Hepatocyte (in vitro differentiated cells): ENCODE measurements at regions not wholly inside any gene's neighbourhood (a gene's known extent, or its start where the extent isn't known, plus 50 kb on each side); places are given as distances from the start of the nearest gene placed in this dataset.

Experiments used
- DNase-seq: peaks from one replicate; pipeline ENCODE4 v3.0.0-alpha.2; 2016; ENCODE audit warnings: low spot score
- H2AFZ ChIP-seq: fragments of 200-600 bp; sonication (generic); 2 replicates; pipeline ENCODE4 v1.6.0; 2016; ENCODE audit warnings: antibody characterized with exemption, mild to moderate bottlenecking
- H3K27ac ChIP-seq: fragments of 200-600 bp; sonication (generic); 2 replicates; pipeline ENCODE4 v1.5.1; 2016; ENCODE audit warnings: mild to moderate bottlenecking
- H3K27me3 ChIP-seq: fragments of 200-600 bp; sonication (generic); 2 replicates; pipeline ENCODE4 v1.6.1; 2016
- H3K36me3 ChIP-seq: fragments of 200-600 bp; sonication (generic); replicated peaks from 2 replicates; pipeline ENCODE4 v1.5.1; 2016; ENCODE audit warnings: low read depth; ENCODE audit not compliant: insufficient read depth
- H3K4me1 ChIP-seq: fragments of 200-600 bp; sonication (generic); 2 replicates; pipeline ENCODE4 v1.5.1; 2016; ENCODE audit warnings: mild to moderate bottlenecking, moderate library complexity; ENCODE audit not compliant: insufficient read depth
- H3K4me2 ChIP-seq: fragments of 200-600 bp; sonication (generic); 2 replicates; pipeline ENCODE4 v1.6.0; 2016
- H3K4me3 ChIP-seq: fragments of 200-600 bp; sonication (generic); 2 replicates; pipeline ENCODE4 v1.5.1; 2016; ENCODE audit warnings: mild to moderate bottlenecking
- H3K79me2 ChIP-seq: fragments of 200-600 bp; sonication (generic); 2 replicates; pipeline ENCODE4 v1.6.0; 2017; ENCODE audit warnings: mild to moderate bottlenecking
- H3K9me2 ChIP-seq: fragments of 200-600 bp; sonication (generic); replicated peaks from 2 replicates; pipeline ENCODE4 v1.6.0; 2017; ENCODE audit warnings: mild to moderate bottlenecking; ENCODE audit not compliant: insufficient read depth
- H3K9me3 ChIP-seq: fragments of 200-600 bp; sonication (generic); 2 replicates; pipeline ENCODE4 v1.5.1; 2016; ENCODE audit warnings: low read depth, mild to moderate bottlenecking
- H4K20me1 ChIP-seq: fragments of 200-600 bp; sonication (generic); 2 replicates; pipeline ENCODE4 v1.6.0; 2016; ENCODE audit warnings: mild to moderate bottlenecking; ENCODE audit not compliant: insufficient read depth, poor library complexity, severe bottlenecking
- EZH2 ChIP-seq: fragments of 200-600 bp; sonication (generic); IDR thresholded peaks from 2 replicates; pipeline ENCODE4 v1.6.1; 2016; ENCODE audit warnings: antibody characterized with exemption, mild to moderate bottlenecking, borderline replicate concordance
- EZH2phosphoT487 ChIP-seq: fragments of 200-600 bp; sonication (generic); IDR thresholded peaks from one replicate; pipeline ENCODE4 v1.6.1; 2018; ENCODE audit warnings: antibody characterized with exemption, mild to moderate bottlenecking, low read depth, moderate library complexity; ENCODE audit not compliant: unreplicated experiment, severe bottlenecking
- WGBS: methylation state at CpG from one replicate; pipeline ENCODE4 v1.1.6; 2016; ENCODE audit warnings: low lambda C conversion rate; ENCODE audit errors: missing lambda C conversion rate; 5-methylcytosine and 5-hydroxymethylcytosine counted together
- TF ChIP-seq, protein P1 (sequence below): fragments of 200-600 bp; sonication (generic); IDR thresholded peaks from 2 replicates; pipeline ENCODE4 v1.5.1; 2016; ENCODE audit warnings: antibody characterized with exemption, mild to moderate bottlenecking; ENCODE audit not compliant: poor library complexity

DNA sequence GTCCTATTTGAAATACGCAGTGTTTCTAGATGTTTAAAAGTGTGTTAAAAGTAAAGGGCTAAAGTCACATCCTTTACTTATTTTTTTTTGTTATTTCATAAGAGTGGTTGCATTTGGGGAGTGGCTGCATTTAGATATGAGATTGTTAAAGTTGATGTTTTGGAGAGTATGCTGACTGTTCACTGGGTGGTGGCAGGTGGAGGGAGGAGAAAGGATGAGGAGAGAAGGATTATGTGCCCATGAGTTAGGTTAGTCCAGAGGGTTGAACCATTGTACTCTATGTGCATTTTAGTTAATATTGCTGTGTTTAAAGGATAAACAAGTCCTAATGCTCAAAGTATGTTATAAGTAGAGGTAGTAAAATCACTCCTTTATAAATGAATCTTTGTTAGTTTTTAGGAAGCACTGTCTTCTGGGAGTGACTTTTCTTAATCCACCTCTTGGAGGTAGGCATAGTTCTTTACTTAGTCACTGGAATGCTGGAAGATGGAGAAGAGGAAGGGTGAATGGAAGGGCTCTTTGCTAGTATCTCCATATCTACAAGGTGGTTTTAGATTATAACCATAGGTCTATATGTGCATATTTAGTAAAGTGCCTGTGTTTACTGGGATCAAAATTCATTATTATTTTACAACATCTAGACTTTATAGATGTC lies 332.3 kb downstream of the NPR3 start:
- H3K4me1 ChIP-seq = no peaks in the 10 kb centered on the region
- no peaks in the 10 kb centered on the region for H3K36me3 ChIP-seq
- no peak overlapping the region for H2AFZ ChIP-seq
- WGBS = 100% methylated on average over 1 of the region's 1 CpG
- no peaks in the 10 kb centered on the region for H3K27me3 ChIP-seq
- no peak overlapping the region for H3K4me3 ChIP-seq
- TF ChIP-seq, protein P1, sequence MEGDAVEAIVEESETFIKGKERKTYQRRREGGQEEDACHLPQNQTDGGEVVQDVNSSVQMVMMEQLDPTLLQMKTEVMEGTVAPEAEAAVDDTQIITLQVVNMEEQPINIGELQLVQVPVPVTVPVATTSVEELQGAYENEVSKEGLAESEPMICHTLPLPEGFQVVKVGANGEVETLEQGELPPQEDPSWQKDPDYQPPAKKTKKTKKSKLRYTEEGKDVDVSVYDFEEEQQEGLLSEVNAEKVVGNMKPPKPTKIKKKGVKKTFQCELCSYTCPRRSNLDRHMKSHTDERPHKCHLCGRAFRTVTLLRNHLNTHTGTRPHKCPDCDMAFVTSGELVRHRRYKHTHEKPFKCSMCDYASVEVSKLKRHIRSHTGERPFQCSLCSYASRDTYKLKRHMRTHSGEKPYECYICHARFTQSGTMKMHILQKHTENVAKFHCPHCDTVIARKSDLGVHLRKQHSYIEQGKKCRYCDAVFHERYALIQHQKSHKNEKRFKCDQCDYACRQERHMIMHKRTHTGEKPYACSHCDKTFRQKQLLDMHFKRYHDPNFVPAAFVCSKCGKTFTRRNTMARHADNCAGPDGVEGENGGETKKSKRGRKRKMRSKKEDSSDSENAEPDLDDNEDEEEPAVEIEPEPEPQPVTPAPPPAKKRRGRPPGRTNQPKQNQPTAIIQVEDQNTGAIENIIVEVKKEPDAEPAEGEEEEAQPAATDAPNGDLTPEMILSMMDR = no peak
- TF ChIP-seq EZH2 (no peak), EZH2phosphoT487 (no peak)
- no peaks in the 10 kb centered on the region for H3K79me2 ChIP-seq
- no peaks in the 10 kb centered on the region for H3K9me3 ChIP-seq
- H3K4me2 ChIP-seq = no peak overlapping the region
- DNase-seq = no peak
- H4K20me1 ChIP-seq = no peaks in the 10 kb centered on the region
- no peak overlapping the region for H3K27ac ChIP-seq
- no peaks in the 10 kb centered on the region for H3K9me2 ChIP-seq

DNA sequence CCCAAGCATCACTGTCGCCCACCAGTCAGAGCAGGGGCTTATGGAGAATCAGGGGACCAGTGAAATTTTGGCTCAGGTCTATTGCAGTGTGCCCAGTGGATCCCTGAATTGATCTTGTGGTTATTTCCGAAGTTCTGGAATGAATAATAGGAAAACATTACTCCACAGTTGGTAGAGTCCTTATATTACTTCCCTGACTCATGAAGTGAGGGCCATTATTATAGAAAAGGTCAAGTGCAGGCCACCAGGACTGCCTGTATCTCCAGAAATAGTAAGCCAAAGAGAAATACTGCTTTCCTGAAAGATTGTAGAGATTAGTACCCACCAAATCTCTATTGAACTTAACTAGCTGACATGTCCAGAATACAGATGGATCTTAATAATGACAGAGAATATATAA lies 335.0 kb downstream of the NPR3 start:
- H3K9me3 ChIP-seq = no peaks in the 10 kb centered on the region
- no peak overlapping the region for H3K4me2 ChIP-seq
- no peak overlapping the region for H3K27ac ChIP-seq
- WGBS = 88% methylated on average over 2 of the region's 2 CpGs
- DNase-seq = no peak
- no peak overlapping the region for H2AFZ ChIP-seq
- no peaks in the 10 kb centered on the region for H3K4me1 ChIP-seq
- H3K27me3 ChIP-seq = no peaks in the 10 kb centered on the region
- no peaks in the 10 kb centered on the region for H3K79me2 ChIP-seq
- TF ChIP-seq EZH2phosphoT487 (no peak), EZH2 (no peak)
- TF ChIP-seq, protein P1 = no peak
- H3K36me3 ChIP-seq = no peaks in the 10 kb centered on the region
- no peaks in the 10 kb centered on the region for H4K20me1 ChIP-seq
- H3K4me3 ChIP-seq = no peak overlapping the region
- no peaks in the 10 kb centered on the region for H3K9me2 ChIP-seq

DNA sequence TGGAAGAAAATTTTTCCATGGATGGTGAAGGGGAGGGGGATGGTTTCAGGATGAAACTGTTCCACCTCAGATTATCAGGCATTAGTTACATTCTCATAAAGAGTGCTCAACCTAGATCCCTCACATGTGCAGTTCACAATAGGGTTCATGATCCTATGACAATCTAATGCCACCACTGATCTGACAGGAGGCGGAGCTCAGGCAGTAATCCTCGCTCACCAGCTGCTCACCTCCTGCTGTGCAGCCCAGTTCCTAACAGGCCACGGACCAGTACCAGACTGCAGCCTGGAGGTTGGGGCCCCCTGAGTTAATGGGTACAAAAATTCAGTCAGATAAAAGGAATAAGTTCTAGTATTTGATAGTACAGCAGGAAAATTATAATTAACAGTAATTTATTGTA lies 337.2 kb downstream of the NPR3 start:
- Histone ChIP-seq H3K27me3 (no peaks in the 10 kb centered on the region), H4K20me1 (no peaks in the 10 kb centered on the region), H3K4me1 (no peaks in the 10 kb centered on the region), H3K4me3 (no peak overlapping the region), H2AFZ (no peak overlapping the region), H3K9me3 (no peaks in the 10 kb centered on the region), H3K36me3 (no peaks in the 10 kb centered on the region), H3K4me2 (no peak overlapping the region), H3K27ac (no peak overlapping the region), H3K79me2 (no peaks in the 10 kb centered on the region), H3K9me2 (no peaks in the 10 kb centered on the region)
- 74% methylated on average over 3 of the region's 3 CpGs for WGBS
- TF ChIP-seq, protein P1 = no peak
- TF ChIP-seq EZH2 = no peak
- TF ChIP-seq EZH2phosphoT487 = no peak
- DNase-seq = no peak

DNA sequence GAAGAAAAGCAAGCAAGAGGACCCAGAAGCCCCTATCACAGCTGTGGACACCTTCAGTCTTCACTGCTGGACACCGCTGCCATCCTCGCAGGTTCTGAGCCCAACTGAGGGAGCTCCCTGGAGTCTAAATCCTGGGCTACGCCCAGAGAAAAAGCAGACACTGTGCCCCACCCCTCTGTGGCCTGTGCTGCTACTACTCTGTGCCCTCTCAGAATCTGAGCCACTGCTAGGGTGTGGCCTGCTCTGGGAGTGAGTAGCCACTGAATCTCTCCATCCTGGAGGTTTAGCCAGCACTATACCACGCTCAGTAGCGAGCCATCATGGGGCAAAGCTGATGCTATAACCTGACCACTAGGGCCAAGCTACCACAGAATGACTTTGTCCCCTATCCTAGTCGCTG lies 338.2 kb downstream of the NPR3 start:
- 94% methylated on average over 6 of the region's 6 CpGs for WGBS
- no peak overlapping the region for H3K4me2 ChIP-seq

More for the DNA sequence above, 338.2 kb downstream of the NPR3 start:
- Histone ChIP-seq H3K9me2 (no peaks in the 10 kb centered on the region), H3K4me1 (no peaks in the 10 kb centered on the region), H3K9me3 (no peaks in the 10 kb centered on the region), H3K79me2 (no peaks in the 10 kb centered on the region), H3K27ac (no peak overlapping the region), H4K20me1 (no peaks in the 10 kb centered on the region), H3K27me3 (no peaks in the 10 kb centered on the region), H2AFZ (no peak overlapping the region), H3K36me3 (no peaks in the 10 kb centered on the region), H3K4me3 (no peak overlapping the region)
- DNase-seq = no peak
- TF ChIP-seq, protein P1 = no peak
- TF ChIP-seq EZH2 (no peak), EZH2phosphoT487 (no peak)
